Trophoblast cell (in vitro differentiated cells and primary cell): ENCODE measurements at regions not wholly inside any gene's neighbourhood (a gene's known extent, or its start where the extent isn't known, plus 50 kb on each side); places are given as distances from the start of the nearest gene placed in this dataset.

Experiments
- DNase-seq, 2 donors: peaks; one replicate each; pipeline ENCODE4 v3.0.0-alpha.2; 2016
- H2AFZ ChIP-seq: 2 replicates; pipeline ENCODE4 v1.6.1; 2013; ENCODE audit warnings: low read length, moderate library complexity, mild to moderate bottlenecking; ENCODE audit not compliant: insufficient read depth, poor library complexity
- H2AK5ac ChIP-seq: 2 replicates; pipeline ENCODE4 v1.6.1; 2013; ENCODE audit warnings: mild to moderate bottlenecking, low read length
- H2BK120ac ChIP-seq: 2 replicates; pipeline ENCODE4 v1.6.1; 2013; ENCODE audit warnings: low read length, mild to moderate bottlenecking, moderate library complexity; ENCODE audit not compliant: insufficient read depth, poor library complexity
- H2BK12ac ChIP-seq: 2 replicates; pipeline ENCODE4 v1.6.1; 2013; ENCODE audit warnings: mild to moderate bottlenecking, low read length, moderate library complexity
- H2BK5ac ChIP-seq: 2 replicates; pipeline ENCODE4 v1.6.1; 2013; ENCODE audit warnings: low read length, low read depth, moderate library complexity, mild to moderate bottlenecking; ENCODE audit not compliant: poor library complexity
- H3K14ac ChIP-seq: 2 replicates; pipeline ENCODE4 v1.6.1; 2013; ENCODE audit warnings: mild to moderate bottlenecking, low read length
- H3K18ac ChIP-seq: 2 replicates; pipeline ENCODE4 v1.6.1; 2013; ENCODE audit warnings: mild to moderate bottlenecking, low read length
- H3K23ac ChIP-seq: 2 replicates; pipeline ENCODE4 v1.6.1; 2013; ENCODE audit warnings: low read length
- H3K27ac ChIP-seq: 2 replicates; pipeline ENCODE4 v1.5.1; 2013; ENCODE audit warnings: low read depth, mild to moderate bottlenecking, inconsistent platforms, low read length, moderate library complexity
- H3K27me3 ChIP-seq: 2 replicates; pipeline ENCODE4 v1.6.1; 2013; ENCODE audit warnings: inconsistent platforms, mild to moderate bottlenecking, low read length, moderate library complexity; ENCODE audit not compliant: insufficient read depth
- H3K36me3 ChIP-seq, 2 experiments: 1 replicate in 1 of 2; 2 replicates in 1 of 2; pipeline ENCODE4 v1.6.1; 2013; ENCODE audit warnings: low read length in 2 of 2, mild to moderate bottlenecking in 2 of 2, moderate library complexity in 1 of 2; ENCODE audit not compliant: insufficient read depth in 2 of 2, control insufficient read depth in 1 of 2
- H3K4ac ChIP-seq: 2 replicates; pipeline ENCODE4 v1.6.1; 2013; ENCODE audit warnings: low read depth, mild to moderate bottlenecking, low read length, moderate library complexity
- H3K4me1 ChIP-seq, 2 experiments: 1 replicate in 1 of 2; 2 replicates in 1 of 2; pipeline ENCODE4 v1.6.1; 2013; ENCODE audit warnings: low read length in 2 of 2, mild to moderate bottlenecking in 2 of 2, moderate library complexity in 1 of 2; ENCODE audit not compliant: insufficient read depth in 2 of 2, control insufficient read depth in 1 of 2
- H3K4me2 ChIP-seq: 2 replicates; pipeline ENCODE4 v1.6.1; 2013; ENCODE audit warnings: inconsistent platforms, mild to moderate bottlenecking, low read length, moderate library complexity
- H3K4me3 ChIP-seq: 2 replicates; pipeline ENCODE4 v1.5.1; 2013; ENCODE audit warnings: mild to moderate bottlenecking, low read depth, low read length, inconsistent platforms
- H3K79me1 ChIP-seq: one replicate; pipeline ENCODE4 v1.6.1; 2013; ENCODE audit warnings: low read length
- H3K79me2 ChIP-seq: 2 replicates; pipeline ENCODE4 v1.6.1; 2013; ENCODE audit warnings: low read length, mild to moderate bottlenecking; ENCODE audit not compliant: control insufficient read depth, insufficient read depth, poor library complexity
- H3K9ac ChIP-seq: 2 replicates; pipeline ENCODE4 v1.6.1; 2013; ENCODE audit warnings: mild to moderate bottlenecking, low read length
- H3K9me3 ChIP-seq: 2 replicates; pipeline ENCODE4 v1.6.1; 2013; ENCODE audit warnings: low read depth, mild to moderate bottlenecking, control low read depth, inconsistent platforms, low read length; ENCODE audit not compliant: insufficient read depth
- H4K12ac ChIP-seq: 2 replicates; pipeline ENCODE4 v1.6.1; 2013; ENCODE audit warnings: low read depth, mild to moderate bottlenecking, low read length, moderate library complexity
- H4K8ac ChIP-seq: 2 replicates; pipeline ENCODE4 v1.6.1; 2013; ENCODE audit warnings: low read depth, mild to moderate bottlenecking, low read length, moderate library complexity
- H4K91ac ChIP-seq: one replicate; pipeline ENCODE4 v1.6.1; 2013; ENCODE audit warnings: low read depth, mild to moderate bottlenecking, low read length, moderate library complexity
- WGBS: extraction: QIAGEN DNeasy Blood & Tissue Kit; methylation state at CpG from one replicate; pipeline ENCODE4 v1.1.7; 2013; ENCODE audit warnings: missing lambda C conversion rate; ENCODE audit not compliant: insufficient read length, insufficient coverage; ENCODE audit errors: extremely low coverage; 5-methylcytosine and 5-hydroxymethylcytosine counted together

DNA sequence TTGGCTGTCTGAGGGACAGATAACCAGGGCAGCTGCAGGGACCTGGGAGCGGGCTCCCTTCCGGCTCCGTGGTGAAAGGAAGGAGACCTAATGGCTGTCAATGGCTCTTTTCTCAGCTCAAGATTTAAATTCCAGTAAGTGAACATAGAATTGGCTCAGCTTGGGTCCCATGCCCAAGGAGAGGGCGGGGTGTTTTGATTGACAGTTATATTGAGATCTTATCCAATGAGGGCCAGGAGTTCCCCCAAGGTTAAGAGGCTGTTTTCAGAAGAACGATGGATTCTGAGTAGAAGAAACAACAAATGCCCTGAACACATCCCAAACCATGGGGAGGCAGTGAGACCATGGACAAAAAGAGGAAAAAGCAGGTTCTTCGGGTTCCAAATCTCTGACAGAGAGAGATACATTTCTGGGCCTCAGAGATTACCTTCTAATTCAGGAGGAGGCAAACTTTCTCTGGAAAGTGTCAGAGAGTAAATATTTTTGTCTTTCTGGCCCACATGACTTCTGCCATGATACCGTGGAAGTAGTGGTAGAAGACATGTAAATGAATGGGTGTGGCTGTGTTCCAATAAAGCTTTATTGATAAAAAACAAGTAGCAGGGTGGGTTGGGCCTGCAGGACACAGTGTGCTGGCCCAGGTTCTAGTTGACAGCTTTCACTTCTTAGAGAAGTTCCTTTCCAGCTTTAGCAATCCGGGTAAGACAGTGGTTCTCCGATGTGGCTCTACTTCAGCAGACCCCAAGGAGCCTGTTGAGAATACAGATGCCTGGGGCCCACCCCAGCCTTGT, 219.6 kb downstream of the RPS24 start:
- Histone ChIP-seq H3K27ac (no peak overlapping the region), H3K4me1 (peaks cover 14 to 22% of the 10 kb centered on the region in 2 experiments), H3K4me3 (no peak overlapping the region), H3K4ac (no peak overlapping the region), H3K14ac (no peak overlapping the region), H4K12ac (no peak overlapping the region), H3K36me3 (no peaks in the 10 kb centered on the region), H2BK5ac (no peak overlapping the region), H2BK120ac (no peak overlapping the region), H4K8ac (no peak overlapping the region), H3K79me1 (peaks cover 28% of the 10 kb centered on the region), H3K79me2 (no peaks in the 10 kb centered on the region), H3K18ac (no peak overlapping the region), H2BK12ac (no peak overlapping the region), H3K27me3 (no peaks in the 10 kb centered on the region), H4K91ac (peak overlapping the region; percentile 25), H3K9me3 (no peaks in the 10 kb centered on the region), H3K9ac (no peak overlapping the region), H3K23ac (no peak overlapping the region), H2AK5ac (no peak overlapping the region), H2AFZ (no peak overlapping the region), H3K4me2 (no peak overlapping the region)
- no peak for DNase-seq
- WGBS = no CpG with 5 or more reads among the region's 9 CpGs

DNA sequence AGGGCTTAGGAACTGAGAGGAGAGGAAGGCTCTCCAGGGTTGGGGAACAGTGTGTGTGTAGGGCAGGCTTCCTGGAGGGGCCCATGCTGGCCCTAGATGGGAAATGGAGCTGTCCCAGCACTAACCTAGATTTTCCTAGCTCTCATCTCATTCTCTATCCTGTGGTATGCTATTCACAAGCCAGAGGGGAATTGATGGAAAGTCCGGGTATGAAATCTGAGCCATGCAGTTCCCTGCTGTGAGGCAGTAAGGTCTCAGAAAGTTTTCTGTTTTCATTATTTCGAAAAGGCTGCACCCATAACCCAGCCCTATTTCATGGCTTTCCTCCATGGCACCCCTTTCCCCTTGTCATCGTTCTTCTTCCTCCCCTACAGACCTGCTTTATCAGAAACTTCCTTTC, 220.3 kb downstream of the RPS24 start:
- no peaks in the 10 kb centered on the region for H3K36me3 ChIP-seq
- peaks cover 16 to 25% of the 10 kb centered on the region in 2 experiments for H3K4me1 ChIP-seq
- no peak overlapping the region for H2BK5ac ChIP-seq
- H3K79me1 ChIP-seq = peaks cover 32% of the 10 kb centered on the region
- no peak overlapping the region for H3K9ac ChIP-seq
- H3K18ac ChIP-seq = no peak overlapping the region
- no peak overlapping the region for H3K4me3 ChIP-seq
- peak overlapping the region; percentile 16 for H2BK120ac ChIP-seq
- H3K4ac ChIP-seq = no peak overlapping the region
- no peaks in the 10 kb centered on the region for H3K9me3 ChIP-seq
- WGBS = no CpG with 5 or more reads among the region's 3 CpGs
- H3K27me3 ChIP-seq = no peaks in the 10 kb centered on the region
- H4K12ac ChIP-seq = no peak overlapping the region
- H4K8ac ChIP-seq = no peak overlapping the region
- no peak overlapping the region for H2AFZ ChIP-seq
- H3K4me2 ChIP-seq = no peak overlapping the region
- H3K23ac ChIP-seq = no peak overlapping the region
- no peak overlapping the region for H2AK5ac ChIP-seq
- peak overlapping the region; percentile 4 for H2BK12ac ChIP-seq
- DNase-seq = no peak
- H3K14ac ChIP-seq = no peak overlapping the region
- no peak overlapping the region for H3K27ac ChIP-seq
- peak overlapping the region; percentile 25 for H4K91ac ChIP-seq
- H3K79me2 ChIP-seq = no peaks in the 10 kb centered on the region

DNA sequence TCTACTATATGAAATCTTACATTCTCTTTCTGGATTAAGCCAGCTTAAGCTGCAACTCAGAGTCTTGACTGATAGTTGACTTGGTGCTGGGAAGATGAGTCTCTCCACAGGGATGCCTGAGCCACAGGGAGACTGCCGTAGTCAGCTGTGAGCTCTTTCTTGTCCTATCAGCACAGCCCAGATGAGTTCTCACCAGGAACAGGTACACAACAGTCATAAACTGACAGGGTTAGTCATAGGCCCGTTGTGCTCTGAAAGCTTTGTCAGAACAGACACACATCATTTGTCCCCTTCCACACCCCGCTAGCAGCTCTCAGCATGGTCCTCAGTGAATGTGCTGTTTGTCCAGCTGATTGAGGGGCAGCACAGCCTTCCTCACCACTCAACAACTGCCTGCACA, 221.6 kb downstream of the RPS24 start:
- Histone ChIP-seq H2AK5ac (peak overlapping the region; percentile 50), H3K18ac (peak overlapping the region; percentile 11), H3K79me2 (no peaks in the 10 kb centered on the region), H3K27me3 (no peaks in the 10 kb centered on the region), H4K91ac (peak overlapping the region; percentile 83), H3K14ac (peak overlapping the region; percentile 63), H4K12ac (no peak overlapping the region), H2BK120ac (peak overlapping the region; percentile 73), H3K79me1 (peaks cover 40% of the 10 kb centered on the region), H3K36me3 (no peaks in the 10 kb centered on the region), H3K9ac (no peak overlapping the region), H3K4me3 (no peak overlapping the region), H3K23ac (no peak overlapping the region), H3K9me3 (no peaks in the 10 kb centered on the region), H3K4me2 (no peak overlapping the region), H2AFZ (no peak overlapping the region), H3K27ac (peak overlapping the region; percentile 82), H3K4me1 (peaks cover 21 to 32% of the 10 kb centered on the region in 2 experiments), H4K8ac (peak overlapping the region; percentile 40), H2BK5ac (peak overlapping the region; percentile 75), H3K4ac (peak overlapping the region; percentile 10), H2BK12ac (peak overlapping the region; percentile 66)
- no CpG with 5 or more reads among the region's 3 CpGs for WGBS
- DNase-seq = no peak

GRCh38 chr10:78255796-78256638, 222.4 kb downstream of the RPS24 start:
- no CpG with 5 or more reads among the region's 9 CpGs for WGBS
- peak overlapping the region; percentile 90 for H2BK12ac ChIP-seq
- peak overlapping the region; percentile 81 for H2BK120ac ChIP-seq
- H3K4ac ChIP-seq = peak overlapping the region; percentile 10
- peak; percentile 70 to 87 for DNase-seq
- H3K36me3 ChIP-seq = no peaks in the 10 kb centered on the region
- no peaks in the 10 kb centered on the region for H3K9me3 ChIP-seq
- peak overlapping the region; percentile 40 for H4K8ac ChIP-seq
- peak overlapping the region; percentile 11 for H3K18ac ChIP-seq
- peak overlapping the region; percentile 82 for H3K27ac ChIP-seq
- H3K4me2 ChIP-seq = no peak overlapping the region
- H2AK5ac ChIP-seq = peak overlapping the region; percentile 50
- H3K79me1 ChIP-seq = peaks cover 45% of the 10 kb centered on the region
- H3K14ac ChIP-seq = peak overlapping the region; percentile 63
- H3K27me3 ChIP-seq = no peaks in the 10 kb centered on the region
- H4K91ac ChIP-seq = peak overlapping the region; percentile 90
- H2BK5ac ChIP-seq = peak overlapping the region; percentile 84
- peaks cover 28 to 38% of the 10 kb centered on the region in 2 experiments for H3K4me1 ChIP-seq
- no peak overlapping the region for H3K4me3 ChIP-seq
- no peak overlapping the region for H3K23ac ChIP-seq
- H3K9ac ChIP-seq = no peak overlapping the region
- H4K12ac ChIP-seq = no peak overlapping the region
- no peaks in the 10 kb centered on the region for H3K79me2 ChIP-seq
- no peak overlapping the region for H2AFZ ChIP-seq
